ENCODE measurements at regions not wholly inside any gene's neighbourhood (a gene's known extent, or its start where the extent isn't known, plus 50 kb on each side); places are given as distances from the start of the nearest gene placed in this dataset.

DNA sequence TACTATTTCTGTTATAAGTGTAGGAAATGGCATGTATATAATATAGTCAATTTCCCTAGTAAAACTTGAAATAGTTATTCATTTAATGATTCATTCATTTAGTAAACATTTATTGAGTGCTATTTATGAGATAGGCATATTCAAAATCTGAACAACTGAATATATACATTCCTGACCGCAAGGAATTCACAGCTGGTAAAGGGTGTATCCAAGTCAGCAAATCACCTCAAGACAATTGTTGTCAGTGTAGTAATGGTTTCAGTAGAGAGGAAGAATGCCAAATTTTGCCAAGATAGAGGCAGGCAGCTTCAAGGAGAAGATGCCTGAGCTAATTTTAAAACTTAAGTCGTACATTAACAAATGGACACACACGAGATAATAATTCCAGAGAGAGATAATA, 89.8 kb upstream of the CHST9 start:
- DNase-seq (ENCODE audit: low spot score), result no peak

DNA sequence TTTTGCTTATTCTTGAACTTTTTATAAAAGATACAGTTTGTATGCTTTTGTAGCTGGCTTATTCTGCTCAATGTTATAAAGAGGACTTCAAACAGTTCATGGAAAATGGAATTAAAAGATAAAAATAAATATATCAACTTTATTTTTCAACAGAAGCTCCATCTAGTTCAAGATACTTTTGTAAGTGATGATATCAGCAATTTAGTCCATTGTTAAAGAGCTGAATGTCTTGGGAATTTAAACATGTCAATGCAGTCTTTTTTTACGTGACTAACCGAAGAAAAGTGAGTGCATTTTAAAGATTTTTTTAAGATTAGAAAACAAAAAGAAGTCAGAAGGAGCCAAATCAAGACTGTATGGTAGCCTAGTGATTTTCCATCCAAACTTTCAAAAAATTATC, 85.4 kb upstream of the CHST9 start:
- no peak for DNase-seq (ENCODE audit: low spot score)

- DNase-seq (ENCODE audit: low spot score), result no peak
Measured at GRCh38 chr18:27263369-27263768, 78.3 kb upstream of the CHST9 start.

DNA sequence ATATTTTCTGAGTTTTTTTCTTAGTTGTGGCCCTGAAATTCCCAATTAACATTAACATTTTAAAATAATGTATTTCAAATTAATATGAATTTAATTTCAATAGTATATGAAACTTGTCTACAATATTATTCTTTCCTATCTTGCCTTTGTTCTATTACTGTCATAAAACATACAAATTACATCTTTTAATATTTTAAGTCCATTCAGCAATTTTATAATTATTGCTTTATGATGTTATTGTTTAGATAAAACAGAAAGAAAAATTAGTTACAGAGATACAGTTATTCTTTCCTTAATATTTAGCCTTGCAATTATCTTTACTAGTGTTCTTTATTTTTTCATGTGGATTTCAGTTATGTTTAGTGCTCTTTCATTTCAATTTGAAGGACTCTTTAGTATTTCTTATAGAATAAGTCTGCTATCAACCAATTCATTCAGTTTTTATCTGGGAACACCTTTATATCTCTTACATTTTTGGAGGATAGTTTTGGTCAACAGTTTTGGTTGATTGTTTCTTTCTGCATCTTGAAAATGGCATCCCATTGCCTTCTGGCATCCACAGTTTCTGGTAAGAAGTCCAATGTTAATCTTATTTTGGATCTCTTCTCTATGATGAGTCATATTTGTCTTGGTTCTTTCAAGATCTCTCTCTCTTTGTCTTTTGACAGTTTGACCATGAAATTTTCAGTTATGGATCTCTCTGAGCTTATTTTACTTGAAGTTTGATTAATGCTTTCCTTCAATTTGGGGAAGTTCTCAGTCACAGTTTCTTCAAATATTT, 76.9 kb upstream of the CHST9 start:
- DNase-seq (ENCODE audit: low spot score), result no peak

DNA sequence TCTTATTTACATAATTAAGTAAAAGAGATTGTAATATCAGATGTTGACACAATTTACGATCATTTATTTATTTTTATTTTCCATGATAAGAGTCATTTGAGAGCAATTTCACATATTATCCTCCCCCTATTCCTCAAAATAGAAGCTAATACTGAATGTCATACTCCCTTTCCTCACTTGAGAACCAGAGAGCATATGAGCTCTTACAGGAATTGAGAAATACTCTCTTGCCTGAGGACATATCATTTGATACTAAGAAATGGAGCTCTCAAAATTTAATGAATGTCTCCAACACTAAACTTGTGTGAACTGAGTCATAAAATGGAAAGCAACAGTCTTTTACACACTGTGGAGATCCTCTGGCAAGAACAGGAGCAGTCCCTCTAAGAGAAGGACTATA, 68.5 kb upstream of the CHST9 start:
- DNase-seq (ENCODE audit: low spot score), result no peak

DNA sequence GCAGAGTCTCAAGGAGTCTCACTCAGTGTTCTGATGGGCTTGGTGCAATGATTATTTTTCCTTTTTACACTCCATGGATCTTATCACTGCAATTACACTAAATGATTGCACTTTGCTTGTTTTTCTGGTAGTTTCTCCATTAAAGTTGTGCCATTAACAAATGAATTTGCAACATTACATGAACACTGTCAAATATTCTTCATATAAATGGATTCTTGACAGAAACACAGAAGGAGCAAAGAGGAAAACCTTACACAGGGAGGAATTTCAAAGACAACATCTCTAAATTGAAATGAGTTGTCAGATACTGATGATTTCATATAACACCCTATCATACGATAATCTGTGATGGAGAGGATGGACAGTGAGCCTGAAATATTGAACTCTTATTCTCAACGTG, 65.4 kb upstream of the CHST9 start:
- DNase-seq (ENCODE audit: low spot score), result no peak

GRCh38 chr18:27249933-27250332, 64.8 kb upstream of the CHST9 start:
- DNase-seq (ENCODE audit: low spot score), result no peak

- no peak for DNase-seq (ENCODE audit: low spot score)
Measured at GRCh38 chr18:27244259-27244658, 59.2 kb upstream of the CHST9 start.

DNA sequence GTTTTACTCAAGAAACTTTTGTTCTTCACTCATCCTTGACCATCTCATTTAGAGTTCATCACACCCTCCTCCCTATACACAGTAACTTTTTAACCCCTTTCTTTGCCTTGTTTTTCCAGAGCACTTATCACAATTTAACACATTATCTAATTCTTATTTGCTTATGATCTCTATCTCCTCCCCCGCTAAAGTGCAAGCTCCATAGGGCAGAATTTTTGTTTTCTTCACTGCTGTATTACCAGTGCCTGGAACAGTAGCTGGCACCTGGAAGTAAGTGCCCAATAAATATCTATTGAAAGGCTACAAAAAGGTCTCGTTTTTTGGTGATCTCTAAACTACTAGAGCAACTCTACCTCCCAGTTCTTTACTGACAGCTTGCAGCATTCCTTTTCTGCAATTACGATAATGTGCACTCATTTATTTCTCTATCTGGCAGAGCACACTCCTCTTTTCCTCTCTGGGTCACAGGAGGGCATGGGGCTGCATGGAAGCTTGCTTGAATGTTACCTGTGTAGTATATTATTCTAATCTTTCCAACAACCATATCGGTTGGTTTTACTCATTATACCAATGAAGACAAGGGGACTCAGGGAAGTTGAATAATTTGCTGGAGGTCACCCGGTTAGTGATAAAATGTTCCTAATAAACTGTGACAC, 57.4 kb upstream of the CHST9 start:
- DNase-seq (ENCODE audit: low spot score), result no peak

GRCh38 chr18:27240383-27240782, 55.3 kb upstream of the CHST9 start:
- DNase-seq (ENCODE audit: low spot score), result no peak

DNA sequence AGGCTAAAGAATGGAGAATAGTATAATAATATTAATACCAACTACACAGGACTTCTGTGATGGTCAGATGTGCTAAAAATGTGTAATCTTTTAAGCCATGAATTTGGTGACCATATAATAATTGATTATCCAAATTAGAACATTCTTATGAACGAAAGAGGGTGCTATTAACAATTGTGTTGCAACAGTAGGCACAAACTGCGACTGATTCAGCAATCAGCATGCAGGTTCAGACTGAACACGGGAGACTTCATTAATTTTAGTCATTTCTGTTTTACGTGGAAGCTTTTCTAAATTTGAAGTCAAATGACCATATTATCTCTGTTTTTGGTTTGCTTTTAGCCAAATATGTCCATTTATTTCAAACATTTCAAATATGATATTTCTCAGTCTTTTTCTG, 54.6 kb upstream of the CHST9 start:
- DNase-seq (ENCODE audit: low spot score), result no peak

DNA sequence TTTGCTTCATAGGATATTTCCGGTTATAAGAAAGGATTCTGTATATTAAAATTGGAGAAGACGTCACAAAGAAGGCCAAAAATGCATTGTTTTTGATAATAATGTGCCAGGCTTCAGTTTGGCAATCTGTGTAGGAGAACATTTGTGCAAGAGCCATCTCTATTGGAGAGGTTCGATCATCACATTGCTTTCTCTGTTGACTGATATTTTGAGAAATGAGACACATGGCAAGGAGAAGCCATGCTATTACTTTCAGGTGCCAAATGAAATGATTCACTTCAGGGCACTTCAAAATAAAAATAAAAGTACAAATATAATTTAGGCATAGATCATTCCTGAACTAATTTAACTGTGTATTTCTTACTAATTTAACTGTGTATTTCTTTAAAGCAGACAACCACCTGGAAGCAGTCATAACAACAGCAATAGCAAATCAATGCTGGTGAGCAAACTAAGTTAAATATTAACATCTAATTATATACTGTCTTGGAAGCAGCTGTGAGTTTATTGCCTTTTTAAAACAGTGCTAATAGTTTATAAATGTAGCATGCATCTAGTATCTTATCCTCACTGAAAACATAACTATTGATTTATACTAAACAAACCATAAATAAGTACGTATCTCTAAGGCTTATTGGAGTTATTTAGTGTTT, 50.2 kb upstream of the CHST9 start:
- DNase-seq (ENCODE audit: low spot score), result no peak

All from RKO (cell line).